ENCODE measurements at regions not wholly inside any gene's neighbourhood (a gene's known extent, or its start where the extent isn't known, plus 50 kb on each side); places are given as distances from the start of the nearest gene placed in this dataset.

- no peaks in the 10 kb centered on the region for H3K79me2 ChIP-seq (ENCODE audit: low read length)
- H3K9ac ChIP-seq (ENCODE audit: low read length), result no peak overlapping the region
- no peaks in the 10 kb centered on the region for H3K27me3 ChIP-seq (ENCODE audit: low read length)
- no peak overlapping the region for H3K27ac ChIP-seq (ENCODE audit: low read length)
- no peak for DNase-seq
- no peaks in the 10 kb centered on the region for H3K9me3 ChIP-seq (ENCODE audit: low read length)
- no peaks in the 10 kb centered on the region for H3K4me1 ChIP-seq (ENCODE audit: low read length)
- H3K36me3 ChIP-seq (ENCODE audit: insufficient read depth, low read length), result no peaks in the 10 kb centered on the region
- H3K4me2 ChIP-seq (ENCODE audit: low read depth, low read length, poor library complexity, severe bottlenecking), result no peak overlapping the region
- H4K20me1 ChIP-seq (ENCODE audit: insufficient read depth, low read depth, low read length), result no peaks in the 10 kb centered on the region
- no peak overlapping the region for H2AFZ ChIP-seq (ENCODE audit: low read length)
- H3K4me3 ChIP-seq (ENCODE audit: low read length), result no peak overlapping the region
- H3K9me2 ChIP-seq (replicated peaks; ENCODE audit: insufficient read depth, low read length), result no peaks in the 10 kb centered on the region
Measured at GRCh38 chr16:54647725-54648221, 282.9 kb upstream of the IRX5 start.

DNA sequence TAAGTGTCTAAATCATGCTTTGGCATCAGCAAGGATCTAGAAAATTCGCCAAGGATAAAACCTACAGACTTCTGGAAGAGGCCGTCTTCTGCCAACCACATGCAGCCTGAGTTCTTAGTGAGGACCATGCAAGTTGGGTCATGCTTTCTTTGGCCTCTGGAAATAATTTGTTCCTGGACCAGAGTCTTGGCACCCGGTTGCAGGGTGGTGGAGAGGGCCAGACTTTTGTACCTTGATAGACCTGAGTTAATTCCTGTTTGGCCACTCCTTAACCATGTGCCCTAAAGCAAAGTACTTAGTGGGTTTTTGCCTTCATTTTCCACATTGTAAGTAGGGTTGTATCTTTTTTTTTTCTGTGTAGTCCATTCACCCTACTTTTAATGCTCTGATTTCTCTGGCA, 283.4 kb upstream of the IRX5 start:
- no peak overlapping the region for H2AFZ ChIP-seq (ENCODE audit: low read length)
- no peaks in the 10 kb centered on the region for H3K9me2 ChIP-seq (replicated peaks; ENCODE audit: insufficient read depth, low read length)
- DNase-seq, result no peak
- no peaks in the 10 kb centered on the region for H3K36me3 ChIP-seq (ENCODE audit: insufficient read depth, low read length)
- no peak overlapping the region for H3K4me2 ChIP-seq (ENCODE audit: low read depth, low read length, poor library complexity, severe bottlenecking)
- no peak overlapping the region for H3K27ac ChIP-seq (ENCODE audit: low read length)
- H3K4me1 ChIP-seq (ENCODE audit: low read length), result no peaks in the 10 kb centered on the region
- H3K9ac ChIP-seq (ENCODE audit: low read length), result no peak overlapping the region
- no peaks in the 10 kb centered on the region for H4K20me1 ChIP-seq (ENCODE audit: insufficient read depth, low read depth, low read length)
- H3K27me3 ChIP-seq (ENCODE audit: low read length), result no peaks in the 10 kb centered on the region
- H3K9me3 ChIP-seq (ENCODE audit: low read length), result no peaks in the 10 kb centered on the region
- no peak overlapping the region for H3K4me3 ChIP-seq (ENCODE audit: low read length)
- H3K79me2 ChIP-seq (ENCODE audit: low read length), result no peaks in the 10 kb centered on the region

DNA sequence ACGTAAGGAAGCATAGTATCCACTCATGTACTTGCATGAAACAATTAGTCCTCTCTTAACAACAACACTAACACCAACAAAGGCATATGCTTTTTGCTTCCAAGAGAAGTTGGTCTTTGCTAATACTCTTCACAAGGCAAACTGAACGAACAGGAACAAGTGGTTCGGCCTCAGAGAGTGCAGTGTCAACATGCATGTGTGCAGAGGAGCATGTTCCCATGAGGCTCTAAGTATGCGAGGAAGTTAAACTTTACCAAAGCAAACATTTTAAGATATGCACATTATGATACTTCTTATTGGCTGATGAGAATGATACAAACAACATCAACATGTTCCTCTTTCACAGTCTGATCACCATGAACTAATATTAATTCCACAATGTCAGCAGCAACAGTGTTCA, 285.3 kb upstream of the IRX5 start:
- no peak for DNase-seq
- H3K36me3 ChIP-seq (ENCODE audit: insufficient read depth, low read length), result no peaks in the 10 kb centered on the region
- no peaks in the 10 kb centered on the region for H3K27me3 ChIP-seq (ENCODE audit: low read length)
- H3K9ac ChIP-seq (ENCODE audit: low read length), result no peak overlapping the region
- H3K4me2 ChIP-seq (ENCODE audit: low read depth, low read length, poor library complexity, severe bottlenecking), result no peak overlapping the region
- H3K27ac ChIP-seq (ENCODE audit: low read length), result no peak overlapping the region
- no peaks in the 10 kb centered on the region for H3K9me2 ChIP-seq (replicated peaks; ENCODE audit: insufficient read depth, low read length)
- H4K20me1 ChIP-seq (ENCODE audit: insufficient read depth, low read depth, low read length), result no peaks in the 10 kb centered on the region
- no peak overlapping the region for H2AFZ ChIP-seq (ENCODE audit: low read length)
- H3K4me1 ChIP-seq (ENCODE audit: low read length), result no peaks in the 10 kb centered on the region
- H3K79me2 ChIP-seq (ENCODE audit: low read length), result no peaks in the 10 kb centered on the region
- H3K9me3 ChIP-seq (ENCODE audit: low read length), result no peaks in the 10 kb centered on the region
- H3K4me3 ChIP-seq (ENCODE audit: low read length), result no peak overlapping the region

GRCh38 chr16:54636221-54636793, 294.4 kb upstream of the IRX5 start:
- Histone ChIP-seq H3K9me2 (replicated peaks; ENCODE audit: insufficient read depth, low read length) (no peaks in the 10 kb centered on the region), H3K36me3 (ENCODE audit: insufficient read depth, low read length) (no peaks in the 10 kb centered on the region), H3K4me1 (ENCODE audit: low read length) (peaks cover 4% of the 10 kb centered on the region), H4K20me1 (ENCODE audit: insufficient read depth, low read depth, low read length) (no peaks in the 10 kb centered on the region), H3K9ac (ENCODE audit: low read length) (no peak overlapping the region), H3K9me3 (ENCODE audit: low read length) (no peaks in the 10 kb centered on the region), H3K4me2 (ENCODE audit: low read depth, low read length, poor library complexity, severe bottlenecking) (no peak overlapping the region), H3K79me2 (ENCODE audit: low read length) (no peaks in the 10 kb centered on the region), H3K27me3 (ENCODE audit: low read length) (no peaks in the 10 kb centered on the region), H3K27ac (ENCODE audit: low read length) (no peak overlapping the region), H2AFZ (ENCODE audit: low read length) (no peak overlapping the region), H3K4me3 (ENCODE audit: low read length) (no peak overlapping the region)
- DNase-seq, result no peak

DNA sequence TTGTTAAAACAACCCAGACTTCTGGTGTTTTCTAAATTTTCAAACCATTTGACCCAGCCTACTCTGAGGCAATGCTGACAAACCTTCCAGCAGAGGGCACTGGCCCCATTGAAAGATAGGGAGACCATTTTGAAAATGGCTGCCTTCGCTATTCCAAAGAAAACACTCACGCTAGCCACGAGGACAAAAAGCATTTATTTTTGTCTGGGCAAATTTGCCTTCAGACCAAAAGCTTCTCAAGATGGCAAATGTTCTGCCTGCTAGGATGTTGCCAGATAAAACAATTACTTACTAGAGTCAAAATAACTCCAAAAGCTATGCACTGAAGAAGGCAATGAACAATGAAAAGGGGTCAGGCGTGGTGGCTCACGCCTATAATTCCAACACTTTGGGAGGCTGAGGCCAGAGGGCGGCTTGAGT, 296.7 kb upstream of the IRX5 start:
- DNase-seq, result peak; percentile 75
- Histone ChIP-seq H3K27ac (ENCODE audit: low read length) (no peak overlapping the region), H3K4me1 (ENCODE audit: low read length) (peaks cover 4% of the 10 kb centered on the region), H3K9me2 (replicated peaks; ENCODE audit: insufficient read depth, low read length) (no peaks in the 10 kb centered on the region), H3K9ac (ENCODE audit: low read length) (0 out of 2 replicates have a peak overlapping the region, but pooled peaks have one; percentile 22), H3K4me2 (ENCODE audit: low read depth, low read length, poor library complexity, severe bottlenecking) (peak overlapping the region; percentile 54), H4K20me1 (ENCODE audit: insufficient read depth, low read depth, low read length) (no peaks in the 10 kb centered on the region), H3K27me3 (ENCODE audit: low read length) (no peaks in the 10 kb centered on the region), H3K36me3 (ENCODE audit: insufficient read depth, low read length) (no peaks in the 10 kb centered on the region), H3K79me2 (ENCODE audit: low read length) (no peaks in the 10 kb centered on the region), H3K4me3 (ENCODE audit: low read length) (no peak overlapping the region), H2AFZ (ENCODE audit: low read length) (peak overlapping the region; percentile 95), H3K9me3 (ENCODE audit: low read length) (no peaks in the 10 kb centered on the region)

DNA sequence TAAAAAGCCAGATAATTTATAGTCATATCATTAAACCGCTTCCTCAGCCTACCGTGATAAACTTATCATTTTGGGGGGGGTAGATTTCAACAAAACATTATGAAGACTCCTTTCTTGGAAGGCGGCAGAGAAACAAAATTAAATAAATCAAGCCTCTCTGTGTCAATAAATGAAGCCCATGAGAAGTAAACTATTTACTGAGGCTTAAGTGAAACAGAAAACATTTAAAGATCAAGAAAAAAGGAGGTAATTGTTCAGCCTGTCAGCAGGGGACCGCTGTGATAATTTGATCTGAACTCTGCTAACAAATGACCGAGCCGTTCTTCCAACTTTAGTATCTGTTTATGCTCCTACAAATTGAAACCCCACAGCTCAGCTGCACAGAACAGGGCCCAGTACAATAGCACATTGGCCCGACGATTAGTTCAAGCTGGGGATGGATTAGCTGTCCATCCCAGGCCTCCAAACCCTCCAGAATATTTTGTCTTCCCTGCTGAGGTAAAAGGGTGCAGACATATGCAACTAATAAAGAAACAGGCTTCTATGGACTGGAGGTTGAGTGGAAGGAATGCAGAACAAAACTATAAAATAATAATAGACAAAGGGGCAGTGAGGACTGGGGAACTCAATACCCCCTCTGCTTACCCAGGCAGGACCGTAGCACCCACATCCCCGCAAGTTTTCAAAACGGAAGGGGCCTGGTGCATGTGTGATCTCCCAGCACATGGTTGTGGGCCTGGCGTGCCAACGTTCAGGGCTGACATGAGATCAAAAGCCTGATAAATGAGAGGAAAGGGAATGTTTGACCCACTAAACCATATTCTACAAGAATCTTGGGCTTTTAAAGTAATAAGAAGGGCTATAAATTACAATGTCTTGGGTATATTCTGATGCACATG, 298.1 kb upstream of the IRX5 start:
- Histone ChIP-seq H2AFZ (ENCODE audit: low read length) (no peak overlapping the region), H3K4me1 (ENCODE audit: low read length) (peaks cover 4% of the 10 kb centered on the region), H3K79me2 (ENCODE audit: low read length) (no peaks in the 10 kb centered on the region), H3K9me3 (ENCODE audit: low read length) (no peaks in the 10 kb centered on the region), H3K4me3 (ENCODE audit: low read length) (no peak overlapping the region), H3K27me3 (ENCODE audit: low read length) (no peaks in the 10 kb centered on the region), H4K20me1 (ENCODE audit: insufficient read depth, low read depth, low read length) (no peaks in the 10 kb centered on the region), H3K27ac (ENCODE audit: low read length) (no peak overlapping the region), H3K9ac (ENCODE audit: low read length) (no peak overlapping the region), H3K36me3 (ENCODE audit: insufficient read depth, low read length) (no peaks in the 10 kb centered on the region), H3K4me2 (ENCODE audit: low read depth, low read length, poor library complexity, severe bottlenecking) (no peak overlapping the region), H3K9me2 (replicated peaks; ENCODE audit: insufficient read depth, low read length) (no peaks in the 10 kb centered on the region)
- DNase-seq, result no peak

DNA sequence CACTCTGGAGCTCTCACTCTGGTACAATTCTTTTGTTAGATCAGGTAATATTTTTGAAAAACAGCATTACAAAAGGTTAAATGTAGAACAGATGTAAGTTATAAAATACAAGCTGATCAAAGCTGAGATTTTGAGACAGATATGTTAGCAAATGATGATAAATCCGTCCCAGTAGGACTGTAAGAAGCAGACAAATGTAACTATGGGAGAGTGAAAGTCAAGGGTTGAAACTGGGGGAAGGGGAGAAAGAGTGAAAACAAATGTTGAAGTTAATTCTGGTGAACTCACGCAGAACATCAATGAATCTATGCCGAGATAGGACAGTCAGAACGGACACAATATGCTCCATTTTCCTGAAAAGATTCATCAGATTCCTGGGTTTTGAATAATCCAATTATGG, 298.9 kb upstream of the IRX5 start:
- Histone ChIP-seq H3K4me1 (ENCODE audit: low read length) (peaks cover 4% of the 10 kb centered on the region), H3K9me2 (replicated peaks; ENCODE audit: insufficient read depth, low read length) (no peaks in the 10 kb centered on the region), H3K9ac (ENCODE audit: low read length) (no peak overlapping the region), H4K20me1 (ENCODE audit: insufficient read depth, low read depth, low read length) (no peaks in the 10 kb centered on the region), H3K27ac (ENCODE audit: low read length) (no peak overlapping the region), H3K79me2 (ENCODE audit: low read length) (no peaks in the 10 kb centered on the region), H3K36me3 (ENCODE audit: insufficient read depth, low read length) (no peaks in the 10 kb centered on the region), H3K9me3 (ENCODE audit: low read length) (no peaks in the 10 kb centered on the region), H2AFZ (ENCODE audit: low read length) (no peak overlapping the region), H3K4me2 (ENCODE audit: low read depth, low read length, poor library complexity, severe bottlenecking) (no peak overlapping the region), H3K4me3 (ENCODE audit: low read length) (no peak overlapping the region), H3K27me3 (ENCODE audit: low read length) (no peaks in the 10 kb centered on the region)
- no peak for DNase-seq

GRCh38 chr16:54630284-54630967, 300.2 kb upstream of the IRX5 start:
- Histone ChIP-seq H3K36me3 (ENCODE audit: insufficient read depth, low read length) (no peaks in the 10 kb centered on the region), H3K27ac (ENCODE audit: low read length) (no peak overlapping the region), H3K9me3 (ENCODE audit: low read length) (no peaks in the 10 kb centered on the region), H3K79me2 (ENCODE audit: low read length) (no peaks in the 10 kb centered on the region), H3K9ac (ENCODE audit: low read length) (no peak overlapping the region), H3K4me1 (ENCODE audit: low read length) (peaks cover 4% of the 10 kb centered on the region), H2AFZ (ENCODE audit: low read length) (no peak overlapping the region), H3K9me2 (replicated peaks; ENCODE audit: insufficient read depth, low read length) (no peaks in the 10 kb centered on the region), H4K20me1 (ENCODE audit: insufficient read depth, low read depth, low read length) (no peaks in the 10 kb centered on the region), H3K4me2 (ENCODE audit: low read depth, low read length, poor library complexity, severe bottlenecking) (no peak overlapping the region), H3K4me3 (ENCODE audit: low read length) (no peak overlapping the region), H3K27me3 (ENCODE audit: low read length) (no peaks in the 10 kb centered on the region)
- no peak for DNase-seq

All from Karpas-422 (cell line).